Effector CD4-positive, alpha-beta T cell (primary cell): ENCODE measurements at regions not wholly inside any gene's neighbourhood (a gene's known extent, or its start where the extent isn't known, plus 50 kb on each side); places are given as distances from the start of the nearest gene placed in this dataset.

ENCODE experiments used
- DNase-seq: peaks from one replicate; pipeline ENCODE4 v3.0.0-alpha.2; 2020

DNA sequence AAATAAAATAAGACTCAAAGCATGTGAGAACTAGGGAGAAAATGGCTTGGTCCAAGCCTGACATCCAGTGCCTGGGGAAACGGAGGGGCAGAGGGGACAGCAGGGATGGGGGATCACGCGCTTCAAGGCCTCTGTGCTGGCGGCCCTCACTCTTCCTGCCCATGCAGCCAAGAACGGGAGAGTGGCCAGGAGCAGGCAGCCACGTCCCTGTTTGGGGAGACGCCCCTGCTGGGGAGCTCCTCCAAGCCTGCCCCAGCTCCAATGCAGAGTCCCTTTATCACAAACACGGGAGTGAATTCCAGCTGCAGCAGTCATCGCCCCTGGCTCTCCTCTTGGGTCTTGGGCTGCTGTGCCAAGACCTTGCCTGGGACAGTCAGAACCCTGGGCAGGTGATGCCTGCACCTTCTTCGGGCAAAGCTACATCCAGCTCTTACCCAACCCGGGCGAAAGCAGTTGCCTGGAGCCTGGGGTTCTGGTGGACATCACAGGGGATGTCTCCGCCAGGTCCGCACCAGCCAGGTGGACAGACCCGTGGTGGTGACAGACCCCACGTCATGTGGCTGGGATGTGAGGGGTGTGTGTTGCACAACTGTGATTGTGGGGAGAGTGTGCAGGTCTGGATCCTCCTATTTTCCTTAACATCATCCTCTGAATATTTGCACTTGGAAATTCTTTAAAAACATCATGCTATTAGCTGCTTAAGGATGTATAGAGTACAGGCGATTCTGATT, 1391.3 kb downstream of the BRD1 start:
- DNase-seq: no peak

DNA sequence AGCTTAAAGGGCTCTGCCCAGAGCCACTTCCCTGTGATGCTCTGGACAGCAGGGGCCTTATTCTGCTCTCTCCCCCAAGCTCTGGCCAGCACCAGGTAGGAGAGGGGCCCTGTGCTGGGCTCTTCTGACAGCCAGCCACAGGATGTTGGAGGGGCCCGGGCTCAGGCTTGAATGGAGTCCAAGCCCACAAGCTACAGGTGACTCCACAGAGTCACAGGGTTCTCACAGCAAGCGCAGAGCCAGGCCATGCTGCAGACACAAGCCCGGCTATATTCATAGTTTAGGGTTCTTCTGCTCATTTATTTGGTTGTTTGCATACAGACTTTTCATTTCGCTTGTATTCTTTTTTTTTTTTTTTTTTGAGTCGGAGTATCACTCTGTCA, 1392.8 kb downstream of the BRD1 start:
- DNase-seq: no peak

DNA sequence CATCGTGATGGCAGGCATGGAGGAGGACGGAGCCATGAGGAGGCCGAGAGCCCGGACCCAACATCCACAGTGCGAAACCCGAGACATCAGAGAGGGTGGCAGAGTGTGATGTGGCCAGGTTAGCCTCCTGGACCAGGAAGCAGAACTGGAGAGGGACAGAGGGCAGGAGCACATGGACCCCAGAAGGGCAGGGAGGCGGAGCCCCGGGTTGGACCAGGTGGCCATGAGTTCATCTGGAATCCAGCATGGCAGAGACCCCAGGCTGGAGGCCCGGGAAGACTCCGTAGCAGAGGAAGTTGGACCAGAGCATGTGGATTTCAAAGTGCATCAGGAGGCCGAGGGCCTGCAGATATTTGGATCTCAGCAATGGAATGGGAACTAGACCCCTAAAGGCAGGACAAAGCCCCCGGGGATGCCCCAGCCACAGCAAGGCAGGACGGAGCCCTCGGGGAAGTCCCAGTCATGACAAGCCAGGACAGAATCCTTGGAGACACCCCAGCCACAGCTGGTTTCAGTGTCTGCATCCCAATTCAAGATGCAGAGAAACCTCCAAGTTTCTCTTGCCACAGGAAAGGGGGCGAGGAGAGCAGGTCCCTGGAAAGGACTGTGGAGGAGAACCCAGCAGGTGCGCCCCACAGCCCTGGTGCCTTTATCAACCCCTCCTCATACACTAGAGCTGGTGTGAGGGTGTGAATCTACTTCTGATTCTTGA, 1393.4 kb downstream of the BRD1 start:
- no peak for DNase-seq

DNA sequence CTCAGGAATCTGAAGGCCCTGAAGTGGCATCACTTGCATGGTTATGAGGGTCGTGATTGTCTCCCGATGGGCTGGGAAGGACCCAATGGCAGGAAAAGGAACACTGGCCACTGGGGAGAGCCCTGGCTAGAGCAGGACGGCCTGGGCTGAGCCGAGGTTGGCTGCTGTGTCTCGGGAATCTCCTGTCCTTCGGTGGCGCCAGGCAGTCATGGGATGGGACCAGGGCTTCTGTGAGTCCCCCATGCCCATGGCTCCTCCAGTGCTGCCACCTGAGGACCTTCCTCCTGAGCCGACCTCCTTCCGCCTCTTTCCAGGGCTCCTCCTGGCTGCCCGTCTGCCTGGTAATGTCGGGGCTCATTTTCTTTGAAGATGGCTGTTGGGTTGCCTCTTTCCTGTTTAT, 1394.0 kb downstream of the BRD1 start:
- no peak for DNase-seq

DNA sequence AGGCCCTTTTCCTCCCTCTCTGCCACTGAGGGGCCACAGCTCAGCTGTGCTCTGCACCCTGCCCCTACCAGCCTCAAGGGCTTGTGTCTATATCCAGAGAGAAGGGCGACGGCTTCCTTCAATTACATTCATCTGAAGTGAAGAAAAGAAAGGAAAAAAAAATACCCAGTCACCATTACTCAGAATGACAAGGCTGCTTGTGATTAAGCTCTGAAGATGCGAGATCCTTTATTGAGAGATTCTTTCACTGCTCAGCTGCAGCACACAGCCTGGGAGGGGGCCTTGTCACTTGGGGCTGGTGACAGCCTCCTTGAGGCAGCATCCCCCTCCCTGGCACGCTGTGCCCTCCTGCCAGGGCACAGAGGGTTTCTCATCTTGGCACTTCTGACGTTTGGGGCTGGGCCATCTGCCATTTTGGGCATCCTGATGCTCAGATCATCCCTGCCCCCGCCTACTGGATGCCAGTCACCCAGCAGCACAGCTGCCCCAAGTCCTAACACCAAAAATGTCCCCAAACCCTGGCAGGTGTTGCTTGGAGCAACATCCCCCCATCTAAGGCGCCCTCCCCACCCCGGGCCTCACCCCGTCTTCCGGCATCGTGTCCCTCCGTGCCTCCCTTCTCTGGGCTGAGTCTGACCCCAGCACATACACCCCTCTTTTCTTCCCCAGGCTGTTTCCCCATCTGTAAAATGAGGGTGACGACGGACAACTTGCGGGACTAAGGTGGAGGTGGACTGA, 1394.7 kb downstream of the BRD1 start:
- DNase-seq: no peak

DNA sequence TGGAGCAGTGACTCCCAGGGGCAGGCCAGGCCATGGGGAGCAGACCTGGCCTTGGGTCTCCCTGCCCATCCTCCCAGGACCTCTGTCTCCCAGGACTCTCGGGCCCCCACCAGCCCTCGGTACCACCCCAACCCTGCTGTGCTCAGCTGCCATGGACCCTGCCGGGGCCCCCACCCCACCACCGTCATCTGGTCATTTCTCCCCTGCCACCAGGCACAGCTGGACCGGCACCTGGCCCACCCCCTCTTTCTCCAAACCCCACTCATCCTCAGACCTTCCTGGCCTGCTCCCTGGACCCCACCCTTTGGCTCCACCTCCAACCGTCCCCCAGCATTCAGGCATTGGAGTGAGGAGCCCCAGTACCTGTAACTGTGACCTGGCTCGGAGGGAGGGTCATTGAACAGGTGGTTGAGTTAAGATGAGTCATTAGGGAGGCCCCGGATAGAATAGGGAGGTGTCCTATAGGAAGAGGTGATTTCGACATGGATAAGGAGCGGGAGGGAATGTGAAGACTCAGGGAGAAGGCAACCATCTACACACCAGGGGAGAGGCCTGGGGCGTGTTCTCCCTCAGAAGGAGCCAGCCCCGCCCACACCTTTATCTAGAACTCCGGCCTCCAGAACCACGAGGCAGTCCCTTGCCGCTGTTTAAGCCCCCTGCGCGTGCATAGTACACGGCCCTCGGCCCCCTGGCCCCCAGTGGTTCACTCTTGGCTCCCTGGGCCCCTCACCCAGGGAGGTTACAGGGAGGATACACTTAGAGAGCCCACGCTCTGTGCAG, 1395.9 kb downstream of the BRD1 start:
- no peak for DNase-seq

DNA sequence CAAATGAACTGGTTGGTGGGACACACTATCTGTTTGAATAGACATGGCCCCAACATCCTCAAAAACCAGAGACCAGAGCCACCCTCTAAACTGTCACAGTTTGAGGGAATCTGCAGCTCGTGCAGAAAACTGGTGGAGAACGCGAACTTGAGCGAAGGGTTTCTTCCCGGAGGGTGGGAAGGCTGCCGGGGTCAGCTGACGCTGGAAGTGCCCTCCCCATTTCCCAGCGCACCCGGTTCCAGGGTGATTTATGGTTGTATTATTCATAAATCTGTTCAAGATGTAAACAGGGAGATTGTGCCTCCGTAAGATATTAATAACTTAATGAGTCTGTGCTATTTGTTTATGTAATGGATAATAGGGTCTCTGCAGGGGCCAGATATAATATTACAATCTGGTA, 1396.7 kb downstream of the BRD1 start:
- no peak for DNase-seq

DNA sequence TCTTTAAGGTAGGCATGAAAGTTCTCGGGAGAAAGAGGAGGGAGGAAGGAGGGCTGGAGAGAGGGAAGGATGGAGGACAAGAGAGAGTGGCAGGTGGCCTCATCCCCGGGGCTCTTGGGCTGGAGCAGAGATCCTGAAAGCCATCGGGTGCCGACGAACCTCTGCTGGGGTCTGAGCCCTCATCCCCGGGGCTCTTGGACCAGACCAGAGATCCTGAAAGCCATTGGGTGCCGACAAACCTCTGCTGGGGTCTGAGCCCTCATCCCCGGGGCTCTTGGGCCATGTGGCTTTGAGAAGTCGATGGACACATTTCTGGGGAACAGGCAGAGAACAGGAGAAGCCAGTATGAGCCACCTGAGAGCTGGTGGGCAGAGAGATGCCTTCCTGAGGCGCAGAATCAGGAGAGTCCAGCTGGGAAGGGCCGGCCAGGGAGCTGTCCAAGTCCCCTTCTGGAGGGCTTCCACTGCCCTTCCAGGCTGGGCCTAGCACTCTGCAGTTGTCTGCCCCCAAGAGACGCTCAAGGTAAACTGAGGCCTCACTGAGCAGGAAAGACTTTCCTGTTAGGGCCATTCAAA, 1398.1 kb downstream of the BRD1 start:
- no peak for DNase-seq

DNA sequence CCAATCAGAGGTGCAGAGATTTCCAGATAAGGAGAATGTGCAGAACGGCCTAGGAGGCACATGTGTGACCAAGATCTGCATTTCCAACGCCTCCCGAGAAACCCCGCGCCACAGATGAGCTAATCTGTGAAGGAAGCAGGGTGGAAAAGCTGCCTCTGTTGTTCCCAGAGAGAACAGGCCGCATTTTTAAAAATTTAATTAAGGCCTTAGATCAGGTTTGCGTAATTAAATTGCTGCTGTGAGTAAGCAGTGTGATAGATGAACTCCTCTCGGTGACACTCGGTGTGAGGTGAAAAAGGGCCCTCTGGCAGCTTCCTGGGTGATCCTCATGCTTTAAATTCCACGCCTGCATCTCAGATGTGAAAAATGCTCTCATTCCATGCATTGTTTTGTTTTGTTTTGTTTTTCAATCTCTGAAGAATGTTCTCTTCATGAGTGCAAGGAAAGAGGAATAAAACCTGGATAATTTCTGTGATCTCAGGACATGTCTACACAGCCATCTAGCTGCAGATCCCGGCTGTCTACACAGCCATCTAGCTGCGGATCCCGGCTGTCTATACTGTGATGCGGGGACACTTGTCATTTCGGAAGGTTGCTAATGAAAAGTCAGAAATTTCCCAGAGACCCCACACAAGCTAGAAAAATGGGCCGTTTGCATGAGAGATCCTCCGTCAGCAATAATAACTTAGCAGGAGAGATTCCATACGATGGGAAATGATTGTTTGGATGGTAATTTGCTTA, 1398.9 kb downstream of the BRD1 start:
- no peak for DNase-seq

DNA sequence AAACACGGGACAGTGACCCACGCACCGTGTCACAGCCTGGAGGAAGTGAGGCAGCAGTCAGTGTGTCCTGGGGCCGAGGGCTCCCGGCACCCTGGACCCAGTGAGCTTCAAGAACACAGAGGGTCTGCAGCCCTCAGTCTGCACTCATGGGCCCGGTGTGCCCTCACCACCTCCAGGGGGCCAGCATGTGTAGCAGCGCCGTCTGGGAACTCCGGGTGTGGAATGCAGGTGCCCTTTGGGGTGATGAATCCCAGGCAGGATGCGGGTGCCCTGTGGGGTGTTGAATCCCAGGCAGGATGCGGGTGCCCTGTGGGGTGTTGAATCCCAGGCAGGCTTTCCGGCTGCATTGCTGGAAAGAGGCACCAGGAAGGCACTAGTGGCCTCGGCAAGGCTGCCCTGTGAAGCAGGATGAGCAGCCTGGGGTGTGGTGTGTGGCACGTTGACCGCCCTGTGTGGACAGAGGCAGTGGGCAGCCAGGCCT, 1399.9 kb downstream of the BRD1 start:
- no peak for DNase-seq

DNA sequence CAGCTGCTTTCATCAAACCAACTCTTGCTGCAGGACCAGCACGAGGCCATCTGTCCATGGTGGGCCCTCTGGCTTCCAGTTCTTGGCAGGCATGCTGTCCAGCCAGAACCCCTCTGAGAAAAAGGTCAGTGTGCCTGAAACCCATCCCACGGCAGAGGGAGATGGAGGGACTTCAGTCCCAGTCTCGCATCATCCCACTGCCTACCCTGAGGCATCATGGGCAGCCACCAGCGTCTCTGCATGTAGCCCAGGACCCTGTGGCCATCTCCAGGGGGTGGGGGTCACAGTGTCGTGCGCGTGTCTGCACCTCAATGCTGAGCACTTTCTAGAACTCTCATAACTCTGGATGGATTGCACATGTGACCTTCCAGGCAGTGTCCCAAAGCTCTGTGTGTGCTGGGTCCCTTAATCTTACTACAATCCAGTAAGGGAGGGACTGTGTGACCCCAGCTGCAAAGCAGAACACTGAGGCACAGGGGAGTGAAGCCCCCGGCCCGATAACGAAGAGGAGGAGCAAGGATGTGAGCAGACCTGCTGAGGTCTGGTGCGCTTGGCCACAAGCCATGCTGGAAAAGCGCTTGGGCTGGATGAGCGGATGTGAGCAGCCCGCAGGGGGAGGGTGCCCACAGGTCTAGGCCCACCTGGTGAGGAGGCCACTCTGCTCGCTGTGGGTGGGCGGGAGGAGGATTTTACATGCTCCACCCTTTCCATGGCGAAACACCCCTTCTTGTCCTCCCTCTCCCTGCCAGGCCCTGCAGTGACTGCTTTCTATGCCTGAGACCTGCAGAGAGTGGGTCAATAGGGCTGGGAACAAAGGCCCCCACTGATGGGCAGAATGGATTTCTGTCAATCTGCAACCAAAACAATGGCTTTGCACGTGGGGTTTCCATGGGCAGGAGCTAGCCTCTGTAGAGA, 1401.0 kb downstream of the BRD1 start:
- DNase-seq: no peak

DNA sequence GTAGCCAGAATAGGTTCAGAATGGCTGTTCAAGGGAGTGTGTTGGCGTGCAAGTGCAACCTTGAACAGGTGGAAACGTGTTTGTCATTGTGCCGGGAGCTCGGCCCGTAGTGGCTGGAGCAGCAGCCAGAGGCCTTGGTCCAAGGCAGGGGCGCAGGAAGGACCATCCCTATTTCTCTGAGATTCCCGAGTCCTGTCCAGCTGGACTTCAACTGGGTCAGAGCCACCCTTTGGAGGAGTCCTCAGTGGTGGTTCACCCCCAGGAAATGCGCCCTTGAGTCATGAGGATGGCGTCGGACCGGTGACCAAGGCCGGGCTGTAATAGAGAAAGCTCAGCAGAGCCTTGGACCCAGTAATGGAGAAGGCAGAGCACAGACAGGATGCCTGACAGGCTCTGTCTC, 1402.0 kb downstream of the BRD1 start:
- DNase-seq: no peak

DNA sequence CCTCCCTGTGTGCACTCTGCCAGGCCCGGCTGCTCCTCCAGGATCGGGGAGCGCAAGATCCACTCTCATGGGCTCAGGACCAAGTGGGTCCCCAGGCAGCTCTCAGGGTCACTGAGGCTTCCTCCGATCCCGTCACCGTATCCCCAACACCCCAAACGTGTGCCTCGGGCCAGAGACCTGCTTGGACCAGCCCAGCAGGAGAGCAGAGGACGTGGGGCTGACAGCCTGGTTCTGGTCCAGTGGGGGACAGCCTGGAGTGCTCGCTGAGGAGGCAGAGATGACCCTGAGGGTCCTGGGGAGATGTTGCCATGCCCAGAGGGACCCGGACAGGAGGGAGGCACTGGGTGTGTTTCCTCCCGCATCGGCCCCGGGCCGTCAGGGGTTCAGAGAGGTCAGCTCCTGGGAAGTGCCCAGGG, 1402.6 kb downstream of the BRD1 start:
- no peak for DNase-seq

DNA sequence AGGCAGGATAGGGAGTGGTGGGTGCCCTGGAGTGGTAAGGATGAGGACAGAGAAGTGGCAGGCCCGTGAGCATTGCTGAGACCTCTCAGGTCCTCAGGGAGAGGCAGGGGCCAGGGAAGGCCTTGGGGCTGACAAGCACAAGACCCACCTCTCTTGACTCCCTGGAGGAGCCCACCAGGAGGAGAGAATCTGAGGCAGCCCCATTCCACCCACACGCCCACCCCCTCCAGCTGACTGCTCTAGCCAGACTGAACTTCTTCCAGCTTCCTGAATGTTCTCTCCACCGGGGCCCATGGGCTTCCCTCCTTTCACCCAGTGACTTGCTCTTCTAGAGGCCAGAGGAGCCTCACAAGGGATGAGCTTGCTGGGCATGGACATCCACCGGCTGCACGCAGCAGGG, 1403.0 kb downstream of the BRD1 start:
- DNase-seq: no peak

DNA sequence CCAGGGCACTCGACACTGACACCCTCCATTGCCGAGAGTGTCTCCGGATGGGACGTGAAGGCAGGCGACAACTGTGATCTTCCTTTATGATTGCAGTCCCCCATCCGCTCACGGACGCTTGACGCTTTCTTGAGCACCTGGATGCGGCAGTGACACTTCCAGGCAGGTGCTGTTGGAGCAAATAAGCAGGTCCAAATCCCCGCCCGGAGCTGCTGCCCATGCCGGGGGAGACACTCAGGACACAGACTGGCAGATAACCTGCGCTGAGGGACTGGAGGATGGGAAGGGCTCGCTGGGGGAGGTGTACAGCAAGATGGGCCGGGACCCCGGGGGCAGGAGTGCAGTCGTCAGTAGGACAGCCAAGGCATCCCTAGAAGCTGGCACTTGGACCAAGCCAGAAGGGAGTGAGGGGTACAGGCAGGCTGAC, 1403.5 kb downstream of the BRD1 start:
- DNase-seq: no peak

DNA sequence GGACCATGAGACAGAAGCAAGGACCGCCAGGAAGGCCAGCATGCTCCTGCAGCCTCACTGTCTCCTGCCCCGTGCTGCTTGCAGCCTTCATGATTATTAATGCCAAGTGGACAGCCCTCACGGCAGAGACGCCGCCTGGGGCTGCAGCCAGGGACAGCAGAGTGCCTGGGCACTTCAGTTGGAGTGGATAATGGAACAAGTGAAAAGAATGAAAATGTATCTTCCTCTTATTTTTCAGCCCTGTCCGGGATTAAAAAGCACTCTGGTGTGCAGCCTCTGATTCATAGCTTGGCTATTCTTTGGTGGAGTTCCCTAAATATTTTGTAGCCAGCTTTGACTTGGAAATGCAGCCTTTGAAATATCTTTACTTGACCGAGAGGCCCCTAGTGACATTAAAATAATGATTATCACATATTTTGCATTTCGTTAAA, 1404.2 kb downstream of the BRD1 start:
- DNase-seq: no peak

DNA sequence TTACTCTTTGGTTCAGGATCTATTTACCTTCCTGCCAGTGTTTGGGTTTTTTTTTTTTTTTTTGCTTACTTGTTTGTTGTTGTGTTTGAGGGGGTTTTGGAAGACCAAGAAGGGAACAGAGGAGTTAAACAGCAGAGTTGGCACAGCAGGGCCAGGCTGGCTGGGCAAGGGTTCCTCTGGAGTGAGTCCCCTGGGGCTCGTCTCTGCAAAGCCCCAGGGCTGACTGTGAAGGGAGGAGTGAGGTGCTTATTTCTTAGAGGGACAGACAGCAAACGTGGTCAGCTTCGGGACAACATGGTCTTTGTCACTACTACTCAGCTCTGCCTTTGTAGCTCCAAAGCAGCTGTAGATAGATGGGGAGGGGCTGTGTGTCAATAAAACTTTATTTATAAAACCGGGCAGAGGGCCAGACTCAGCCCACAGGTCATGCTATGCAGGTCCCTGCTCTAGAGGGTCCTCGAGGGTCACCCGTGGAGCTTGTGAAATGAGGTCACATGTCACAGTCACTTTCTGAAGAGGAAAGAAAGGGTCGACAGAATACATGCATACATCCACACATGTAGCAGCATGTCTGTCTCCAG, 1404.7 kb downstream of the BRD1 start:
- DNase-seq: no peak

DNA sequence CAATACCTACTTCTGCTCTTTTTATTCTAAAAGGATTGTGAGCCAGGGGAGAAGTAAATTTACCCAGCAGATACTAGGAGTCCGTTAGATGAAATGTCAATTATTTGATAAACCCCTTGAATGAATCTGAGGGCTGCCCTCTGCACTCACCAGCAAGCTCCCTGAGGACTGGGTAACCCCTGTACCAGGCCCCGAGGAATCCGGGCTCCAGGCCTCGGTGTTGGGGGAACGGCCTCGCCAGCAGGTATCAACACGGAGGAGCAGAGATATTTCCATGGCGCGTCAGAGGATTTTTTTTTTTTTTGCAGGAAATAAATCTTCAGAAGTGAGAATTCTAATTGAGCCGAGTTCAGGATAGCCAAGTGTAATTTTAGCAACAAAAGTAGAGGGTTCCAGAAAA, 1408.8 kb downstream of the BRD1 start:
- DNase-seq: no peak

DNA sequence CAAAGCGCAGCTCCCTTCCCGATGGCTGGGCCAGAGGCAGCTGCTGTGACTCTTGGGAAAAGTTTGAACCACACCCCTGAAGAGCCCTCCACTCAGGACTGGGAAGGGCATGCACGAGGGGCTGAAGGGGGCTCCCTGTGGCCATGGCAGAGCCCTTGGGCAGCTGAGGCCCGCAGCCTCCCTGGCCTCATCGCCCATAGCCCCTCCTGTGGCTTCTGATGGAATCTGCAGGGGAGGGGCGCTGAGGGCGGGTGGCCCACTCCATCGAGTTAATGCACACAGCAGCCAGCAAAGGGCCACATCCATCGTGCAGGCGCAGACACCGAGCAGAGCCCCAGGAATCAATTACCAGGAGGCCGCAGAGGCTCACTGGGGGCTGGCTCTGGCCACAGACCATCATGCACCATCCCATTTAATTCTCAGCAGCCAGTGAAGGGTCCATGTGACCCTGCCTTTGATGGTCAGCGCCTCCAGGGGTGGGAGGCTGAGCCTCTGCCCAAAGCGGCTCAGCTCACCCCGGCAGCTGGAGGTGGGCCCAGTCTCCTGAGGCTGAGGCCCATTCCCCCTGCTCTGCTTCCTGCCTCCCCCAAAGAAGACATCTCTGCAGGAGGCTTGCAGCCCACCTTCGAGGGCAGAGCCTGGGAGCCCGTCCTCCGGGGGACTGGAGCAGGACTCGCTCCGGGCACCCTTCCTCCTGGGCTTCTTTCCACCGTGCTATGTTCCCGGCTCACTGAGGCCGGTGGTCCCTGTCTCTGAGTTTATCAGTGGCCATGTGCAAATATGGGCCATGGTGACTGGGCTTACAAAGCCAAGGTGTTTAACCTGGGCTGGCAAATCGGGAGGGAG, 1410.2 kb downstream of the BRD1 start:
- no peak for DNase-seq
